Small intestine (tissue), 7 donors: ENCODE measurements at regions not wholly inside any gene's neighbourhood (a gene's known extent, or its start where the extent isn't known, plus 50 kb on each side); places are given as distances from the start of the nearest gene placed in this dataset.

ENCODE experiments used
- DNase-seq, 2 donors: peaks; one replicate each; pipeline versions ENCODE4 v3.0.0 to v3.0.0-alpha.2; 2013
- FAIRE-seq: peaks from 2 replicates; lab custom pipeline; 2012; peaks lifted over from hg19 to GRCh38; lab: Jason Lieb, UNC
- H3K27ac ChIP-seq, 3 donors: one replicate each; pipeline ENCODE4 v1.5.1; 2013; ENCODE audit warnings: low read length in 2 of 3, mild to moderate bottlenecking in 2 of 3, control low read depth in 1 of 3, inconsistent platforms in 1 of 3, low read depth in 1 of 3, moderate library complexity in 1 of 3
- H3K27me3 ChIP-seq, 3 donors: one replicate each; pipeline ENCODE4 v1.6.1; 2013; ENCODE audit warnings: low read length in 3 of 3, inconsistent platforms in 1 of 3; ENCODE audit not compliant: control insufficient read depth in 3 of 3, insufficient read depth in 3 of 3
- H3K36me3 ChIP-seq, 3 donors: one replicate each; pipeline ENCODE4 v1.6.1; 2013; ENCODE audit warnings: low read length in 3 of 3, inconsistent platforms in 1 of 3, low read depth in 1 of 3, mild to moderate bottlenecking in 1 of 3, moderate library complexity in 1 of 3; ENCODE audit not compliant: control insufficient read depth in 3 of 3, insufficient read depth in 2 of 3
- H3K4me1 ChIP-seq, 3 donors: one replicate each; pipeline ENCODE4 v1.6.1; 2013; ENCODE audit warnings: low read length in 2 of 3, inconsistent platforms in 1 of 3, low read depth in 1 of 3, mild to moderate bottlenecking in 1 of 3, moderate library complexity in 1 of 3; ENCODE audit not compliant: control insufficient read depth in 3 of 3, insufficient read depth in 2 of 3
- H3K4me3 ChIP-seq, 3 donors: one replicate each; pipeline ENCODE4 v1.5.1; 2013; ENCODE audit warnings: low read length in 3 of 3, control low read depth in 1 of 3, inconsistent platforms in 1 of 3, low read depth in 1 of 3, mild to moderate bottlenecking in 1 of 3, moderate library complexity in 1 of 3
- H3K9me3 ChIP-seq, 2 donors: one replicate each; pipeline ENCODE4 v1.6.1; 2013; ENCODE audit warnings: low read depth in 1 of 2, low read length in 1 of 2; ENCODE audit not compliant: control insufficient read depth in 2 of 2, insufficient read depth in 1 of 2
- WGBS, 3 donors: extraction: QIAGEN DNeasy Blood & Tissue Kit; methylation state at CpG; one replicate each; pipeline ENCODE4 v1.1.7; 2013; 5-methylcytosine and 5-hydroxymethylcytosine counted together
- donor health status: healthy with polysubstance abuse.
- donor health status: control.
- donor health status: control.
- donor health status: Bipolar disorder and iron deficiency.
- donor health status: healthy.

DNA sequence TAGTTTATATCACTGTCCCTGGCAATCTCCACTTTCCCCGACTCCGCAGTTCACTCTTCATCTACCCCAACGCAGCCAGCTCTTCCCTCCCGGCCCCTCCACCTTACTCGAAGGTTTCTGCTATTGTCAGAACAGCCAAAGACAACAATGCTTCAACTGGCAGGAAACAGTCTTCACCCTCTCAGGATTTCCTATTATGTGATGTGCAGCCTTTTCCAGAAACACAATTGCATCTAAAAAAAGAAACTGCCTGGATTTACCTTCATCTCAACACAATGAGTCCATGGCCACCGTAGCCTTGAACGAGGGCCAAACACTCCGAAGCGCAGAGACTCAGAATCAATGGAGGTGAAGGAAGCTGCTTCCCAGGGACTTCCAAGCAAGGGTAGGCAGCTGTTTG is 182.1 kb upstream of the TSC22D2 start:
- DNase-seq (no peak), FAIRE-seq (no peak)
- Histone ChIP-seq H3K4me3 (no peak overlapping the region), H3K27ac (no peak overlapping the region), H3K27me3 (no peaks in the 10 kb centered on the region), H3K4me1 (peaks cover 0 to 6% (median 0%) of the 10 kb centered on the region in 3 donors), H3K36me3 (no peaks in the 10 kb centered on the region), H3K9me3 (no peaks in the 10 kb centered on the region)
- WGBS, 3 donors: 62 to 83% (median 75%) methylated on average over 9 of the region's 9 CpGs

DNA sequence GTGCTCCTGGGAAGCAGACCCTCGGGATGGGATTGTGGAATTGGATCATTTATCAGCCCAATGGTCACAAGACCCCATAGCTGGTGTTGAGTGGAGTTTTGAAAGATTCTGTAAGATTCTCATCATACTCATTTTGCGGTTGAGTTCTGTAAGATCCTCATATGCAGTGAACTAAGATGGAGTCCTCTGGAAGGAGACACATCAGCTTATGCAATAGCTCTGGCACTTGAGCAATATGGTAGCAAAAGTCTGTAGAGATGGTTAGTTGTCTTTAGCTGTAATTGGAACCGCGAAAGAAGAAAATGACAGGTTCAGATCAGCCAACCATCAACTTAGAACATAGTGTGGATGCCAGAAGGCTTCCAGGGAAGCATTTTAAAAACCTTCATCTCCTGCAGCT is 184.5 kb upstream of the TSC22D2 start:
- FAIRE-seq: no peak

DNA sequence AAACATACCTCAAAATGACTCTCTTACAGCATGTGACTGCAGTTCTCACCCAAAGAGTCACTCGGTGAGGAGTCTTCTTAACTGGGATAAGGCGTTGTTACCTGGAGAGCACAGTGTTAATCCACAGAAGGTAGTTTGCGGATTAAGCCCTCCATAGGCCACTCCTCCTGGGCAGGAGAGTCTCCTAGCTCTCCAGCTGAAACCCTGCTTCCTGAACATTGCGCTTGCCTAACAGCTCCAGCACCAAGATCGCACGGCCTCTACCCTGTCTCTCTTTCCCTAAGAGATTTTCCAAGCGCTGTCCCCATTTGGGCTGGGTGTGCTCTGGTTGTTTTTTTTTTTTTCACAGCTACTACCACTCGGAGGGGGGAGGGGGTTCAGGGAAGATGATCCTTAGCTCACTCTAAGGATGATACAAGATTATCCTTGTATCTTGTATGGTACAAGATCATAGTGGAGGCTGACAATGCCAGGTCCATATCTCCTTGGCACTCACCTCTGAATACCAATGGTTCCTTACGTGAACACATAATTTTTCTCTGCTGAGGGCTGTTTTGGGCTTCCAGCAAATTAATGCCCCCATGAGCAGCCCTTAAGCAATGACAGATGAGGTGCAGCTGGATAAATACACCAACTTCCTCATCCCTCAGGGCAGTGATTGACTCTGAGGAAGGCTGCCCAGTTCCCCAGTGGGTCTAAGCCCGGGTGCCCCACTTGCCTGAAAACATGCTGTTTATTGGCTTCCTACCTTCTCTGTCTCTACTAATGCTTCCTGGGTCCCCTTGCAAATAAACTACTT is 185.2 kb upstream of the TSC22D2 start:
- Histone ChIP-seq H3K27ac (no peak overlapping the region), H3K27me3 (no peaks in the 10 kb centered on the region), H3K4me1 (peaks cover 0 to 3% (median 0%) of the 10 kb centered on the region in 3 donors), H3K9me3 (peaks cover 0 to 1% of the 10 kb centered on the region in 2 donors), H3K36me3 (no peaks in the 10 kb centered on the region), H3K4me3 (no peak overlapping the region)
- no peak for FAIRE-seq
- 80 to 85% (median 81%) methylated on average over 10 of the region's 10 CpGs for WGBS, 3 donors
- no peak for DNase-seq

More for the DNA sequence above, 184.5 kb upstream of the TSC22D2 start:
- no peaks in the 10 kb centered on the region for H3K27me3 ChIP-seq
- 80 to 91% (median 91%) methylated on average over 4 of the region's 4 CpGs for WGBS, 3 donors
- no peaks in the 10 kb centered on the region for H3K36me3 ChIP-seq
- peaks cover 0 to 6% (median 0%) of the 10 kb centered on the region in 3 donors for H3K4me1 ChIP-seq
- no peaks in the 10 kb centered on the region for H3K9me3 ChIP-seq
- DNase-seq: no peak
- H3K27ac ChIP-seq: no peak overlapping the region
- no peak overlapping the region for H3K4me3 ChIP-seq

DNA sequence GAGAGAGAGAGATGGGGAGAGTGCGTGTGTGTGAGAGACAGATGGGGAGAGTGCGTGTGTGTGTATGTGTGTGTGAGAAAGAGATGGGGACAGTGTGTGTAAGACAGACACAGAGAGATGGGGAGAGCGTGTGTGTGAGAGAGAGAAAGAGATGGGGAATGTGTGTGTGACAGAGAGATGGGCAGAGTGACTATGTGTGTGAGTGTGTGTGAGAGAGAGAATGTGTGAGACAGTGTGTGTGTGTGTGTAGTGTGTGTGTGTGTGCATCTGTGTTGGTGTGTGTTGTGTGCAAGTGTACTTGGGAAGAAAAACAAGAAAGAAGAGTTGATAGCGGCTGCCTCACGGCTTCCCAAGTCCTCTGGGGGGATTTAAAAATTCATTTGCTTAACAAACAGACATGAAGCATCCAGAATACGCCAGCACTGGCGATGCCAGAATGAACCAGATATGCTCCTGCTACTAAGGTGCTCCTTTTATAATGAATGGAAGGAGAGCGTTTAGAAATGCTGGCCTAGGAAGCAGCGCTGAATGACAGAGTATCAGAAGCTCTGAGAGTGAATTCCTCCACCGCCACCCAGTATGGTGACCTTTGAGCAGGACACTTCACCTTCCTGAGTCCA is 186.1 kb upstream of the TSC22D2 start:
- H3K4me1 ChIP-seq: peaks cover 0 to 3% (median 0%) of the 10 kb centered on the region in 3 donors
- no peaks in the 10 kb centered on the region for H3K27me3 ChIP-seq
- DNase-seq (no peak), FAIRE-seq (no peak)
- H3K36me3 ChIP-seq: no peaks in the 10 kb centered on the region
- no peak overlapping the region for H3K4me3 ChIP-seq
- WGBS, 3 donors: 89 to 90% (median 90%) methylated on average over 10 of the region's 10 CpGs
- no peak overlapping the region for H3K27ac ChIP-seq
- peaks cover 0 to 4% of the 10 kb centered on the region in 2 donors for H3K9me3 ChIP-seq

DNA sequence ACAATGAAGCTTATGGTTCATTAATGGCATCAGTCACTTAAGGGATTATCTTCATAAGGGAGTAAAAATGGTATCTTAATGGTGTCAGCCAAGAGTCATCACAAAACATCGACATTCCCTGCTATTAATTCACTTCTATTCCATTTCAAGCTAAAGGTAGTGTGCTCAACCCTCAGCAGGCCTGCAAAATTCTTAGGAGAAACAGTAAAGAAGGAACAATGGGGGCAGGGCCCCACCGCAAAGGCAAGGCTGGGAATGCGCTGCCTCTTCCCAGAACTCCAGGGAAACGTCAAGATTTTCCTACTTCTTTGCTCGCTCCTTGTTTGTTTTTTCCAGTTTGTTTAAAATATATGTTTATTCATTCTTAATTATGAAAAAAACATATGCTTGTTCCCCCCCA is 187.3 kb upstream of the TSC22D2 start:
- Histone ChIP-seq H3K36me3 (no peaks in the 10 kb centered on the region), H3K9me3 (peaks cover 0 to 4% of the 10 kb centered on the region in 2 donors), H3K4me3 (peak overlapping the region in 1 of 3 donors; percentile 6), H3K27me3 (no peaks in the 10 kb centered on the region), H3K27ac (no peak overlapping the region), H3K4me1 (peaks cover 0 to 3% (median 0%) of the 10 kb centered on the region in 3 donors)
- DNase-seq (no peak), FAIRE-seq (no peak)
- 40 to 48% (median 47%) methylated on average over 5 of the region's 5 CpGs for WGBS, 3 donors

DNA sequence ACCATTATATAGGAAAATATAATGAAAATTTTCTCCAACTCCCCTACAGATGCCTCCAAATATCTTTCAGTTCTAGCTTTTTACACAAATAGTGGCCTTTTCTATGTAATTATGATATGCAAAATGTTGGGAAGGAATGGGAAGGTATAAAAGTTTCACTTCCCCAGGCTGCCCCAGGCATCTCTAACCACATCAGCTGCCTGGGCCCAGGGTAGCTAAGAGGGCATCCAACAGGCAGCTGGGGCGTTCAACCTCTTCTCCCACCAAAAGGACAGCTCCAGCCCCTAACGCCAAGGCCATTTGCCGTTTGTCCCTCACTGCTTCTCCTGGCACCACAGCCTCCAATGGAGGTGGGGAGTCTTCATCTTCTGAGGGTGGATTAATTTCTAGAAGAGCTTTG is 188.1 kb upstream of the TSC22D2 start:
- FAIRE-seq (no peak), DNase-seq (no peak)
- WGBS, 3 donors: 86 to 88% (median 87%) methylated on average over 3 of the region's 3 CpGs
- H3K4me1 ChIP-seq: peaks cover 0 to 3% (median 0%) of the 10 kb centered on the region in 3 donors
- H3K36me3 ChIP-seq: no peaks in the 10 kb centered on the region
- peaks cover 0 to 4% of the 10 kb centered on the region in 2 donors for H3K9me3 ChIP-seq
- H3K27me3 ChIP-seq: no peaks in the 10 kb centered on the region
- no peak overlapping the region for H3K4me3 ChIP-seq
- H3K27ac ChIP-seq: no peak overlapping the region

DNA sequence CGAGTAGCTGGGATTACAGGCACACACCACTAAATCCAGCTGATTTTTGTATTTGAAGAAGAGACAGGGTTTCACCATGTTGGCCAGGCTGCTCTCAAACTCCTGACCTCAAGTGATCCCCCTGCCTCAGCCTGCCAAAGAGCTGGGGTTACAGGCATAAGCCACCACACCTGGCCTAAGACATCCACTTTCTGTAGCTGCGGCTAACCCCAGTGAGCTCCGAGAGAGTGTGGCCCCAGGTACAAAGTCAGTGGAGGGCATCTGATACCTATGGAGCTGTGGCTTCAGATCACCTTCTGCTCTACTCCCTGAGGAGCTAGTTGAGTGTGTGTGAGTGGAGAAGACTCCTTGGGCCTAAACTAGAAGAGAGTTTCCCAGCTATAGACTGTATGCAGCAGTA is 189.3 kb upstream of the TSC22D2 start:
- Histone ChIP-seq H3K9me3 (peaks cover 0 to 4% of the 10 kb centered on the region in 2 donors), H3K36me3 (no peaks in the 10 kb centered on the region), H3K4me3 (no peak overlapping the region), H3K27ac (no peak overlapping the region), H3K27me3 (no peaks in the 10 kb centered on the region), H3K4me1 (peaks cover 0 to 3% (median 0%) of the 10 kb centered on the region in 3 donors)
- WGBS, 3 donors: 92 to 94% (median 93%) methylated on average over 3 of the region's 3 CpGs
- FAIRE-seq (no peak), DNase-seq (no peak)

DNA sequence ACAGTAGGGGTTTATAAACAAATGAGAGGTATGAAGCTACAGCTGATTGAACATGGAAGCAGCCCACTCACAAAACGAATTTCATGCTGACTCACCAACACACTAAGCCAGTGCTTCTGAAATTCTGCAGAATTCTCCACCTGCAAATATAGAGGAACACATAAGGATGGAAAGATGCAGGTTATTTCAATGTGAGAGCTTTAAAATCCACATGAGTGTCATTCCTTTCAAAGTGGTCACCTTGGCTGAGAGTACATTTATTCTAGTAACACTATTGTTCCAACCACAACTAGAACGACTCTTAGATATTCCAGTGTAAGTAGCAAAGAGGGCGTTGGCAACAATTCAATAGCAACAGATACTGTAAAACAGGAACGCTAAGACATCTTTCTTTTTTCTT is 189.9 kb upstream of the TSC22D2 start:
- FAIRE-seq (no peak), DNase-seq (no peak)
- Histone ChIP-seq H3K27me3 (no peaks in the 10 kb centered on the region), H3K27ac (no peak overlapping the region), H3K36me3 (no peaks in the 10 kb centered on the region), H3K4me3 (no peak overlapping the region), H3K4me1 (peaks cover 0 to 3% (median 0%) of the 10 kb centered on the region in 3 donors), H3K9me3 (peaks cover 0 to 4% of the 10 kb centered on the region in 2 donors)
- 78 to 83% (median 80%) methylated on average over 4 of the region's 4 CpGs for WGBS, 3 donors
